GM18870 (cell line): ENCODE measurements at regions not wholly inside any gene's neighbourhood (a gene's known extent, or its start where the extent isn't known, plus 50 kb on each side); places are given as distances from the start of the nearest gene placed in this dataset.

Experiments
- ATAC-seq: cut with Tn5 transposase; IDR thresholded peaks from one replicate; pipeline ENCODE4 v1.9.1; 2021; ENCODE audit warnings: moderate library complexity; ENCODE audit not compliant: unreplicated experiment

DNA sequence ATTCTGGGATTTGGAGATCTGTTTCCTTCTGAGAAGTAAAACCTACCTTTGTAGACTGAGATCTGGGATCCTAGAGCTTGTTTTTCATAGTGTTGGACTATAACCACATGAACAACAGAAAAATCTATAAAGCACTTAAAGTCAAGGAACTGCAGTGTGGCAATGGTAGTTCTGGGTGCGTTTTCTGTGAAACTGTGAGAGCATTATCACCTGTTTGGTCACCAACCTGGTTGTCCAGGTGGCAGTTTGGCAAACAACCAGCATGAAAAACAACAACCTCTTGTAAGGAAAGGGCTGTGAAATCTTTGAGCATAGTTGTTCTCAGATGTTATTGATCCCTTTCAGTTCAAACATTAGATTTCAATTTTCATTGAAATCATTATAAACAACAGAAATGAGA, 215.8 kb upstream of the CITED2 start:
- no peak for ATAC-seq

DNA sequence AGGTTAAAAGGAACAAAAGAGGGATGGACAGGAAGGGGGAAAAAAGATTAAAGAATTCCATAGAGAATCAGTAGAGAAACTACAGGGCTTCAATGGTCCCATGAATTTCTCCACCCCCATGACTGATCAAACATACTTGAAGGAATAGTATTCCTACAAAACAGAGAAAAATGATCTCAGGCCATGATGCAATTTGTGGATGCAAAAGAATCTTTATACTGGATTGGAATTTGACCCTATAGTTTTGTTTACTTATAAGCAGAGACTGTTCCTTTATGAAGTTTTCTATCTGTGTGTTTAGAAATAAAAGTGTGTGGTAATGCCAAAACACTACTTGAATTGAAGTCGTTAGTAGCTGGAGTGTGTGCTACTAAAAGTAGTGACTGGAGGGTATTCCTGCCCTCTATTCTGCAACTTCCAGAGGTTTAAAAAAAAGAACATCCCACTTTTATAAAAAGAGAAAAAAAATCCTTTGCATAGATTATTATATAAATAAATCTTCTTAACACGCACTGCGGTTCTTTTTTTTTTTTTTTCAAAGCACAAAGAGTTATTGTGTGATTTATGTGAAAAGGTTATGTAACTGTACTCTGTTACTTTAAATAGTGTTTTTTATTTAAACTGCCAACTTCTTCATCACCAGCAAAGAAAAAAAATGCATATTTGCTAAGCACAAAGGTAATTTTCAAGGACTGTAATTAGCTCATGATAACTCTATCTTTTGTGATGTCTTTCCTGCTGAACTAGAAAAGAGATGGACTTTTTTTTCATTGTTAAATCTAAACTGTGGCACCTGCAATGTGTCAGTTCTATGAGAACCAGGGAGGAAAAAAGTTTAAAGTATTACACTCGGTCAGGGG, 214.5 kb upstream of the CITED2 start:
- ATAC-seq: no peak

DNA sequence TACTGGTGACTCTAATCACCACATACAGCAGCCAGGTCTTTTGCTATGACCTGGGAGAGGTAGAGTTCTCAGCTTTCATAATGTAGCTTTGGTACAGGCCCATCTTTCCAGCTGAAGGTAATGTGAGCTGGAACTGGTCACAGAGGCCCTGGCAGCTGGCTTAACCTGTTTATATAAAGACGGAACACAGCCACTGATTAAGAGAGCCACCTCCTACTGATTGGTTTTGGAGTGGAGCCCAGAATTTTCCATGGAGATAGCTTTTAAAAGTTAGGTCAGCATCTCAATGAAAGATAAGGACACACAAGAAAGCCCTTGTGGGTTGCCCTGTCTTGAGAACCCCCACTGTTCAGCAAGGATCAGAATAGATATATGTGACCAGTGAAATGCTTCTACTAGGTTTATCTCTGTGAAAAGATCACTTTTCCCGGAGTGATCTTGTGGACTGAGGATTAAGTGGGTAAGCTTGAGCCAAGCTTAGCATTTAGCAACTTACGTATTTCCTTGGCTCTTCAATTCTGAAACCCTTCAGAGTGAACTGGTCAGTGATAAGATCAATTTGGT, 213.7 kb upstream of the CITED2 start:
- ATAC-seq: no peak

DNA sequence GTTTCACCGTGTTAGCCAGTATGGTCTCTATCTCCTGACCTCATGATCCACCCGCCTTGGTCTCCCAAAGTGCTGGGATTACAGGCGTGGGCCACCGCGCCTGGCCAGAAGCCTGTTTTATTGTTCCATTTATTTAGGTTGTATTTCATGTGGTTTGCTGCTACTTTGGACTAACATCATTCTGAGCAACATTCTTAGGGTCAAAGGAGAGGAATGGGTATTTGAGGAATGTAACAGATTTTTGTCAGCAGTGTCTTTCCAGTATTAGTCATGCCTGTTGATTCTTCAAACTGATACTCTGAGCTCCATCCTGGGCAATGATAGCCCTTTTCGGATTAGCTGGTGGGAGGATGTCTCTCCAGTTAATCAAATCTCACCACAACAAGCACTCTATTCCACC, 213.0 kb upstream of the CITED2 start:
- ATAC-seq: no peak

DNA sequence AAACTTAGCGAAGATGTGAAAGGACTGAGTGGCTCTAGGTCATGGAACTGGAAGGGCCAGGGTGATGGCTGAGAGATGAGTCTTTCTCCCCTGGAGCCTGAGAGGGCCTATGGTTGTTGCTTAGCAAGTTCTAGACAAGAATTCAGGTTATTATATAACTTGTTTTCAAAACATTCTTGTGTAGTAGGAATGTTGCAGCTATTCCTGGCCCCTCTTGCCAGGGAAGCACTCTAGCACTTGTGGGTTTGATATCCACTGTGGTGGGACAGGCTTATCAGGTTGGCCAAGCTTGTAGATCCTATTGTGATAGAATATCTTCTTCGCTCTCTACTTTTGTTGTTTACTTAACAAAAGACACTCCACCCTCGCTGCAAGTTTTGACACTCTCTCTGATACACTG, 211.8 kb upstream of the CITED2 start:
- ATAC-seq: no peak

DNA sequence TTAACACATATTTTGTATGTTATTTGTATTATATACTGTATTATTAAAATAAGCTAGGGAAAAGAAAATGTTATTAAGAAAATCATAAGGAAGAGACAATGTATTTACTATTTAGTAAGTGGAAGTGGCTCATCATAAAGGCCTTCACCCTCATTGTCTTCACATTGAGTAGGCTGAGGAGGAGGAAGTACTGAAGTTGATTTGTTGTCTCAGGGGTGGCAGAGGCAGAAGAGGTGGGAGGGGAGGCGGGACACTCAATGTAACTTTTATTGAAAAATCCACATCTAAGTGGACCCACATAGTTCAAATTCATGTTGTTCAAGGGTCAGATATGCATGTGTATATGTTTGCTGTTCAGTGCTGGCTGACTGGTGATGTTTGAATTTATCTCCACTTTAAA, 210.2 kb upstream of the CITED2 start:
- ATAC-seq: no peak

DNA sequence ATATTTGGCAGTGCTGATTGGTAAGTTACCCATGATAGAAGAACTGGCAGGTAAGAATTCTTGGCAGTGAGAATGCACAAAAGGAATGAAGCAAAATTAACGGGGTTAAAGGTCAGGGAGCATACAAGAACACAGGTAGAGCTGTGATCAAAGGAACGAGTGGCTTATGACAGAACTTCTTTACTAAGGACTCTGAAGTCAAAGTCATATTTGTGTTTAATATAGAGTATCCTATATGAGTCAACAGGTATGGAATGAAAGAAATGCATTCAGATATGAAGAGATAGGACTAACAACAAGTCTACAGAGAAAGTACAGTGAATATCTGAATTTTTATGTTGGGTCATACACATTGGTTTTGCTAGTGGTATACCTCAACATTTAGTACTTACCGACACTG, 209.0 kb upstream of the CITED2 start:
- ATAC-seq: no peak

DNA sequence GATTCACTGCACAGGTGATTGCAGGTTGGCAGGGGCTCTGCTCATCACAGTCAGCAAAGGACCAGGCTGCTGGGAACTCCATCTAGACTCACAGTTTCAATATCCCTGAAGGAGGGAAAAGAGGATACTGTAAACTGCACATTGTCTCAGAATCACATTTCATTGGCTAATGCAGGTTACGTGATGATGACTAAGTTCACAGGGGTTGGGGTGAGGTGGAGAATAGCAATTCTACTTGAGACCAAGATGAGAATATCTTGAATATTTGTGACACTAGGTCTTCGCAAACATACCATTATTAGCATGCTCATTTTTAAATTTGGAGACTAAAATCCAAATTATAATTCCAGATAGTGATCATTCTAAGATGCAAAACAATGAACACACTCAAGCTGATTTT, 208.5 kb upstream of the CITED2 start:
- no peak for ATAC-seq

DNA sequence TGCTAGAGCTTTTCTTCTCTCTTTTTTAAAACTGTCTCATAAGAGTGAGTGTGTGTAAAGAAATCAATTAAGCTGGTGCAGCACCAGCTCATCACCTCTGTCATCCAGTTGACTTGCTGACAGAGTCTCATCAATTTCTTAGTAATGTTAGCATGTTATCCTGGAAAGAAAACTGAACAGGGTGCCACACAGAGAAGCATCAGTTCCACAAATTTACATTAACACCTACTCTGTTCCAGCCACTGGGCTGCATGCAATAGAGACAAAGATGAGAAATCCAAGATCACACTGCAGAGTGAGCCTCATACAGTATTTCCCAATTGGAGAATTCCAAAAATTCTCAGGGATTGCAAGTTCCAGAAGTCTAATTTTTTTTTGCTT, 207.0 kb upstream of the CITED2 start:
- no peak for ATAC-seq

DNA sequence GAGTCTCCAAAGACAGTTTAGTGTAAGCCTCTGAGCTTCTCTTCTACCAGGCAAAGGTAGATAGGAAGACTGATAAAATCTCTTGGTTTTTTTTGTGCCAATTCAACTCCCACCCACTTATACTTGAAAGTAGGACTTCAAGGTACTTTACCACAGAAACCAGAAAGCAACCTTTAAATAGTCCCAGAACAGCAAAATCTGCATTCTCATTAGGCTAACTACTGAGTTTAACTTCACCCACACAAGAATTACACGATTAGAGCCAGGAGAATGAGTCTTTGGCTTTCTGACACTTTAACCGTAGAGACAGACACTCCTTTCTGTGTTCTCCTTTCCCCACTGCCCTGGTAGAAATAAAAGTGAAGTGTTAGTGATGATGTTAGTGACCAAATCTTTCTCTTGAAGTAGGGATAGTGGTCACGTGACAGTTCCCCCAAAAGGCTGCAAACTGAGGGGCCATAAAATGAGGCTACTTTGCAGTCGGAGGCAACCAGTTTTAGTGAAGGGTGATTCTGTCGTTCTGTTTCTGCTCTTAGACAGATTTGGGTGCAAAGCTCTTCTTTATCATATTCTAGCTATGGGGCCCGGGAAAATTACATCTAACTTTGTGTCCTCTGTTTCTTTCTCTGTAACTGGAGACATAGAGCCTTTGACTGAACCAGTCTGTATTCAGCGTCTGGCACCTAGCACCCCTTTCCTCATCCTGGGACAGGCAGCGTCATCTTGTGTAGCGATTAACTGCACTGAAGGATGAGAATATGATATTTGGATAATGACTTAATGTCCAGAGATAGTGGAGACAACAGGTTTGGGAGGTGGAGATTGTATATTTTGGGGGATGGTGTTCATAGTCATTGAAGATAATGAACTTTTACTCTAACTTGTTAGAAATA, 206.4 kb upstream of the CITED2 start:
- peak; percentile 95 for ATAC-seq

DNA sequence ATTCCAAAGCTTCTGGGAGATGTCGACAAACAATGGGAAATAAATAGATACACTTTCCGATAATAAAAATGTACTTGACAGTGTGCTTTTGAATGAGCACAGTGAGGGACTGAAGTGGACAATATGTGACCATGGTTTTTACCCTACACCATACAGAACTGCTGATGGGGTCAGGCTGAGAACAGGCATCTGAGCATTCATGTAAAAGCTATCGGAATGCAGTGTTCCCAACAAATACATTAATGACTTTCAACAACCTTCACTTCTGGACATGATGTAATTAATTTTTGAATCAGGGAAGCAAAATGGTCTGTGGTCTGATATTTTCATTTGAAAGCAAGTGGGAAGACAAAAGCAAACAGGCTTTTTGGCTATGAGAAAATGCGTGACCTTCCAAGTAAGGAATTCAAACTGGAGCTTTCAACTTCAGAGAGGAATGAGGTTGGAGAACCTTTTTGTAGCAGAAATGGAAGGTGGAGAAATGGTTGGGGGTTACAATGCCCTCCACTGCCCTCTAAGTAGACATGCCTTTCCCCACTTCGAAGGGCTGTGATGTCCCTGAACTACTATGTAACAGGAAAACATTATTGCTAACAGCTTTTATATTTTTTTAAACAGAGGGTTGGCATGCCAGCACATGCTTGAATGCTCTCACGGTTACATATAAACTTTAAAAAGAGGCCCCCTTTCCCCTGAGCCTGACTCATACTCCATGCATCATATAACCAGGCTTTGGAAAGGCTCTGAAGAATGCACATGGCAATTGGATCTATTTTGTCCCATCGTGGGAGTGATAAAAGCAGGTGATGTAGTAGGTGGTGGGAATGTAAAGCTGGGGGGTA, 203.5 kb upstream of the CITED2 start:
- no peak for ATAC-seq

DNA sequence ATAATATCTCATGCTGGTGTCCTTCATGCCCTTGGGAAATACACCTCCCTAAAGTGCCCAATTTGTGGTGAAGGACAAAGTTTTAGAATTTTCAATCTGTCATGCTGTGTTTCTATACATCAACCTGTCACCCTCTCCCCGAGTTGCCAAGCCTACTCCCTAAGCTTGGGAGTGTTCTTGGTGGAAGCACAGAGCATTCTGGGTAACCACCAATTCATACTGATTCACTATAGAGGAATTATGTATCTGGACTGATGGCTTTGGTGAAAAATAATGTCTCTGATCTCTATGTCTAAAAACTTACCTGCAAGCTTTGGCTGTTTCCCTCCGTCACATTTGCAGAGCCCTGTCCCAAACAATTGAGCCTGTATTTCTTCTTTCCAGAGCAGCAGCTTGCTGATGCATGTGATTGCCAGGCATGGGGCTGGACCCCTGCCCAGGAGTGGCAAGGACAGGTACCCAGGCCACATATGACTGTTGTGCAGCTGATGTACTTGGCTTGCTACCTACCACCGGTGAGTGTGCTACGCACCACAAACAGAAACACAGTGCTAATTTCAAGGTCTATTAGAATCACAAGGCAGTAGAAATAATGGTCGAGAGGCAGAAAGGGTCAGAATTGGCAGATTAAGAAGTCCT, 202.8 kb upstream of the CITED2 start:
- no peak for ATAC-seq

DNA sequence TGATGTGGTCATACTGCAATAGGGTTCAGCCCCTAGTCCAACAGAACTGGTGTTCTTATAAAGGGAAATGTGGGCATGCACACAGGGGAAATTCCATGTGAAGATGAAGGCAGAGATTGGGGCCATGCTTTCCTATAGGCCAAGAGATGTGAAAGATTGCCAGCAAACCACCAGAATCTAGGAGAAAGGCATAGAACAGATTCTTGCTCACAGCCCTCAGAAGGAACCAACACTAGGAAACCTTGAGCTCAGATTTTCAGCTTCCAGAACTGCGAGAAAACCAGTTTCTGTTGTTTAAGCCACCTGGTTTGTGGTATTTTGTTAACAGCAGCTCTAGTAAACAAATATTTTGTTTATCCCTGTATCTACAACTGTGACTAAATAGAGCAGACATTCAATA, 197.6 kb upstream of the CITED2 start:
- ATAC-seq: no peak

DNA sequence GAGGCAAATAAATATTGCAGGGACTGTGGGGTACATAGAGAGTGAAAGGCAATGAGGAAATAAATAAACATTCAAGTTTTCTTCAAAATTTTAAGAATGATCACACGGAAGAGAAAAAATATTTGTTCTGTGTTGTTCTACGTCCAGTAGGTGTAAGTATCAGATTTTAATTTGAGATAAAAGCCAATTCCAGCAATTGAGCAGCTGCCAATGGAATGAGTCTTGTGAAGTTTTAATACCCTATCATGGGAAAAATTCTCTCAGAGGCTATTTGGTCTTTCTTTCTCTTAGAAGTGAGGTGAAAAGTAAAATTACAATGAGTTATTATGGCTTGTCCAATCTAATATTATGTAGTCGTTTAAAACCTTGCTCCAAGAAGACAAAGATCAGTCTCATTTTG, 195.7 kb upstream of the CITED2 start:
- ATAC-seq: no peak

DNA sequence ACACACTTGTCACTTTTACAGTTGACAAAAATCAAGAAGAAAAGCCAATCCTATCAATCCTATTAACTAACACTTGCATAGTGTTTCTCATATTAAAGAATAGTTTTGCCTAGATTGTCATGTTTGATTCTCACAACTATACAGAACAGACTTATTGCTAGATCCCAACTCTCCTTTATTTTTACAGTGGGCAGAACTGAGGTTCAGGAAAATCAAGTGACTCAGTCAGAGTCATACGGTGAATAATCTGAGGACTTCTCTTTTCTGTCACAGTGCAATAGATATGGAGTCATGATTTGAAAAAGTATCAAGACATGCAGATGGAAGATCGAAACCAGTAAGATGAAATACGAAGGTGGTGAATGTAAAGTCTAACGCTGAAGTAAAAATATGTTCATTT, 195.1 kb upstream of the CITED2 start:
- no peak for ATAC-seq

DNA sequence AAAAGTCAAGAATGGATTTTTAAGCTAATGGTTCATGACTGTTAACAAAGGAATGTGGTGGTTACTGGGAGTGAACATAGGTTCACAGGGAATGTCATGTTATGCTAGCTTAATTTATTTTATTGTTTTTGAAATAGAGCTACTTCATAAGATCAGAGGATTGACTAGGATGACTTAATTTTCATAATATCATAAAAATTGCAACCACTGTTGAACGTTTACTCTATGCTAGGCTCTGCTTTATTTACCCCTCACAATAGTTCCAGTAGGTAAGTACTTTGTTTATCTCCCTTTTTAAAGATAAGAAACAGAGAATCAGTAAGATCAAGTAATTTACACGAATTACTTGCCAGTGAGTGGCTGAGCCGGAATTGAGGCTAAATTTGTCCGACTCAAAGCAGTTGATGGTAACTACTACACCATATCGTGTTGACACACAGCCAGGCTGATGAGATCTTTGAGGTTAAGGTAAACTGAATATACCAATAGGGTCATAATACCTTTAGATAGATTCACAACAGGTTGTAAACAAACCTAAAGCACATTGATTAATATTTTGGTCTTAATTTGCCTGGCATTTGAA, 194.6 kb upstream of the CITED2 start:
- ATAC-seq: no peak

DNA sequence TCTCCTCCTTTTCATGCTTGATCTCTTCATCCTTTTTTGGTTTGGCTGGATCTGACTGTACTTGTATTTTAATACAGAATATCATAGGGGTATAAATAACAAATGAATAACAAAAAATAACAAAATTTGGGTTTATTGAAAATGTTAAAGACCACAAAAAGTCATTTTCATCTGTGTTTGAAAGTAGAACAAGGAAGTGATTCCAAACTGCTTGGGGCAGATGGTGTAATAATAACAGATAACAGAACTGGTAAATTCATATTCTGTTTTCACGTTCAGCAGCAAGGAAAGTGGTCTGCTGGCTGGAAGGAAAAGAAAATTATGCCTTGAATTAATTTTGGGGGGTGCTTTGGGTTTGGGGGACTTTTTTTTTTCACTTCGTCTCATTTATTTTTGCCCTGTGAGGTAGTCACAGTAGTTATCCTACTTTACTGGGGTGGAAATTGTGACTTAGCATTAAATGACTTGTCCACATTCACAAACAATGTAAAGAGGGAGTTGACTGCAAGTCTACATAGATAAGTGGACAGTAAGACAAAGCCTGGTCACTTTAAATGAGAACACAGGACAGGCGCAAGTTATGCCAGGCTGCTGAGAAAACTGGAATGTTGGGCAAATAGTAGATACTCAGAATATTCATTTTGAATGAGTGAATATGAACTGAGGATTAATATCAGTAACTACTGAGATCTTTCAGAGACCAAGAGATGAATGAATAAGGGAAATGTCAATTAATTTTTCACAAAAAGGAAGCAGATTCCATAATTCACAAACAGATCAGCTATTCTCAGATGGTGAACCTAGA, 193.9 kb upstream of the CITED2 start:
- peak; percentile 64 for ATAC-seq

DNA sequence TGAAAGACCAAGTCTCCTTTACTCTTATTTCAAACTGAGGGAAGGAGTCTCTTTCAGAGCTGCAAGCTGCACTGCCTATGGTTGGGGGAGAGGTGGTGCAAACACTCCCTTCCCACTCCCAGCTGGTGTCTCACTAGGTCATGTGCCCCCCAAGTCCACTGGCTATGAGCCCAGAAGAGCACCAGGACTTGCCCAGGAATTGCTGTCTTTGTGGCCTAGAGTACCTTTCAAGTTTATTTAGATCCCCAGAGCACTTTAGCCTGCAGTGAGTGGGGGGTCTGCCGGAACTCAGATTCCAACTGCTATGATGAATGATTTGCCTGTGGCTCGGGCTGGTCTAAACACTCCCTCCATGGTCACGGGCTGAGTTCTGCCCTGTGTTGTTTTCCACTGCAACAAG, 192.6 kb upstream of the CITED2 start:
- ATAC-seq: no peak

DNA sequence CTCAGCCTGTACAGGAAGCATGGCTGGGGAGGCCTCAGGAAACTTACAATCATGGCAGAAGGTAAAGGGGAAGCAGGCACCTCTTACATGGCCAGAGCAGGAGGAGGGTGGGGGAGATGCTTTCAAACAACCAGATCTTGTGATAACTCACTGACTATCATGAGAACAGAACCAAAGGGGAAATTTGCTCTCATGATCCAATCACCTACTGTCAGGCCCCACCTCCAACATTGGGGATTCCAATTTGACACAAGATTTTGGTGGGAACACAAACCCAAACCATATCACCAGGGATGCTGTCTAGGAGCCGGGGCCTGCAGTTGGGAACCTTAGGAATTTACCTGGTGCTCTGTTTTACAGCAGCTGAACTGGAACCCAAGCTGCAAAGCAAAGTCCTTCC, 191.1 kb upstream of the CITED2 start:
- ATAC-seq: no peak
